Amygdala (tissue), 56 donors: ENCODE measurements at regions not wholly inside any gene's neighbourhood (a gene's known extent, or its start where the extent isn't known, plus 50 kb on each side); places are given as distances from the start of the nearest gene placed in this dataset.

Experiments
- DNase-seq, 56 donors: peaks; one replicate each; lab custom pipeline; 2025; lab: John Stamatoyannopoulos, UW

GRCh38 chr21:16838331-16838730, 674.5 kb upstream of the CXADR start:
- no peak for DNase-seq

GRCh38 chr21:16840538-16840937, 672.3 kb upstream of the CXADR start:
- DNase-seq = no peak

GRCh38 chr21:16841975-16842695, 670.7 kb upstream of the CXADR start:
- DNase-seq = no peak

GRCh38 chr21:16842696-16843035, 670.2 kb upstream of the CXADR start:
- DNase-seq = no peak

- DNase-seq = no peak
Observed at GRCh38 chr21:16847211-16847610, 665.6 kb upstream of the CXADR start.

- no peak for DNase-seq
Observed at GRCh38 chr21:16851054-16851453, 661.8 kb upstream of the CXADR start.

GRCh38 chr21:16855164-16855667, 657.6 kb upstream of the CXADR start:
- DNase-seq = no peak

- DNase-seq = no peak
Observed at GRCh38 chr21:16863362-16863905, 649.4 kb upstream of the CXADR start.

- no peak for DNase-seq
Observed at GRCh38 chr21:16863908-16864307, 648.9 kb upstream of the CXADR start.

GRCh38 chr21:16865632-16866031, 647.2 kb upstream of the CXADR start:
- DNase-seq = no peak

- no peak for DNase-seq
Observed at GRCh38 chr21:16866851-16867250, 646.0 kb upstream of the CXADR start.

GRCh38 chr21:16870103-16870502, 642.7 kb upstream of the CXADR start:
- no peak for DNase-seq

- DNase-seq = no peak
Observed at GRCh38 chr21:16872616-16873015, 640.2 kb upstream of the CXADR start.

- DNase-seq = no peak
Observed at GRCh38 chr21:16873176-16873575, 639.7 kb upstream of the CXADR start.

- DNase-seq = no peak
Observed at GRCh38 chr21:16873596-16873995, 639.2 kb upstream of the CXADR start.

GRCh38 chr21:16879479-16879878, 633.4 kb upstream of the CXADR start:
- DNase-seq = no peak

- DNase-seq = no peak
Observed at GRCh38 chr21:16891821-16892220, 621.0 kb upstream of the CXADR start.

GRCh38 chr21:16900685-16901084, 612.2 kb upstream of the CXADR start:
- no peak for DNase-seq

- DNase-seq = peak in 11 of 56 donors; percentile 1 to 30 (median 11)
Observed at GRCh38 chr21:16908077-16908476, 604.8 kb upstream of the CXADR start.

GRCh38 chr21:16910435-16911165, 602.2 kb upstream of the CXADR start:
- DNase-seq = no peak

GRCh38 chr21:16911166-16911607, 601.7 kb upstream of the CXADR start:
- no peak for DNase-seq

GRCh38 chr21:16912075-16912474, 600.8 kb upstream of the CXADR start:
- no peak for DNase-seq
